Calu3 (cell line): ENCODE measurements at regions not wholly inside any gene's neighbourhood (a gene's known extent, or its start where the extent isn't known, plus 50 kb on each side); places are given as distances from the start of the nearest gene placed in this dataset.
A peak's percentile ranks its signal among the peaks of the same experiment; 100 is the strongest.

Experiments used
- BruUV-seq: library from RNA; stranded (reverse); fragments of 400-500 nt; replicated peaks from 2 replicates; lab custom pipeline; 2021; lab: Mats Ljungman, UMichigan
- CTCF ChIA-PET: fragments of 300-600 bp; sonication (Branson Sonifier 250); formaldehyde crosslinking; loops from one replicate; lab custom pipeline; 2022; ENCODE audit warnings: antibody characterized with exemption; lab: Charles Lee
- DNase-seq: peaks from one replicate; pipeline ENCODE4 v3.0.0; 2022
- H3K27ac Mint-ChIP-seq: one replicate; pipeline ENCODE4 v1.8.0; 2022; ENCODE audit warnings: mixed read lengths; ENCODE audit not compliant: unreplicated experiment
- H3K27me3 Mint-ChIP-seq: one replicate; pipeline ENCODE4 v1.8.0; 2022; ENCODE audit warnings: mixed read lengths; ENCODE audit not compliant: unreplicated experiment
- H3K36me3 Mint-ChIP-seq: one replicate; pipeline ENCODE4 v1.8.0; 2022; ENCODE audit warnings: mild to moderate bottlenecking, moderate library complexity, mixed read lengths; ENCODE audit not compliant: insufficient read depth, unreplicated experiment
- H3K4me1 Mint-ChIP-seq: one replicate; pipeline ENCODE4 v1.8.0; 2022; ENCODE audit warnings: mild to moderate bottlenecking, low read depth, mixed read lengths; ENCODE audit not compliant: unreplicated experiment
- H3K4me3 Mint-ChIP-seq: one replicate; pipeline ENCODE4 v1.8.0; 2022; ENCODE audit warnings: mild to moderate bottlenecking, low read depth, moderate library complexity, mixed read lengths; ENCODE audit not compliant: unreplicated experiment
- H3K9me3 Mint-ChIP-seq: one replicate; pipeline ENCODE4 v1.8.0; 2022; ENCODE audit warnings: low read depth, mixed read lengths; ENCODE audit not compliant: unreplicated experiment
- intact Hi-C: fragments of 100-400 bp; cut with micrococcal nuclease; formaldehyde crosslinking; loops from one replicate; pipeline ENCODE4 v1.10.0; 2022; ENCODE audit not compliant: unreplicated experiment
- TF ChIP-seq, protein P1 (sequence below): fragments of 200-600 bp; IDR thresholded peaks from one replicate; pipeline ENCODE4 v1.8.0; 2022; ENCODE audit warnings: antibody characterized with exemption; ENCODE audit not compliant: unreplicated experiment

GRCh38 chr10:120999868-121000267 lies 148.7 kb downstream of the WDR11 start:
- Mint-ChIP-seq H3K36me3 (peaks cover 6% of the 10 kb centered on the region), H3K9me3 (peaks cover 4% of the 10 kb centered on the region), H3K27ac (no peak overlapping the region), H3K4me3 (no peak overlapping the region), H3K4me1 (peaks cover 34% of the 10 kb centered on the region), H3K27me3 (no peaks in the 10 kb centered on the region)
- DNase-seq: no peak
- CTCF ChIA-PET: no interaction called here
- TF ChIP-seq, protein P1, sequence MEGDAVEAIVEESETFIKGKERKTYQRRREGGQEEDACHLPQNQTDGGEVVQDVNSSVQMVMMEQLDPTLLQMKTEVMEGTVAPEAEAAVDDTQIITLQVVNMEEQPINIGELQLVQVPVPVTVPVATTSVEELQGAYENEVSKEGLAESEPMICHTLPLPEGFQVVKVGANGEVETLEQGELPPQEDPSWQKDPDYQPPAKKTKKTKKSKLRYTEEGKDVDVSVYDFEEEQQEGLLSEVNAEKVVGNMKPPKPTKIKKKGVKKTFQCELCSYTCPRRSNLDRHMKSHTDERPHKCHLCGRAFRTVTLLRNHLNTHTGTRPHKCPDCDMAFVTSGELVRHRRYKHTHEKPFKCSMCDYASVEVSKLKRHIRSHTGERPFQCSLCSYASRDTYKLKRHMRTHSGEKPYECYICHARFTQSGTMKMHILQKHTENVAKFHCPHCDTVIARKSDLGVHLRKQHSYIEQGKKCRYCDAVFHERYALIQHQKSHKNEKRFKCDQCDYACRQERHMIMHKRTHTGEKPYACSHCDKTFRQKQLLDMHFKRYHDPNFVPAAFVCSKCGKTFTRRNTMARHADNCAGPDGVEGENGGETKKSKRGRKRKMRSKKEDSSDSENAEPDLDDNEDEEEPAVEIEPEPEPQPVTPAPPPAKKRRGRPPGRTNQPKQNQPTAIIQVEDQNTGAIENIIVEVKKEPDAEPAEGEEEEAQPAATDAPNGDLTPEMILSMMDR: no peak
- intact Hi-C loops: no loop called here
- BruUV-seq: no TSS peak

- Mint-ChIP-seq H3K9me3 (peaks cover 5% of the 10 kb centered on the region), H3K4me3 (no peak overlapping the region)
- no TSS peak for BruUV-seq
Measured at GRCh38 chr10:121002586-121003205, 151.5 kb downstream of the WDR11 start.

GRCh38 chr10:121005948-121006587 lies 154.9 kb downstream of the WDR11 start:
- Mint-ChIP-seq H3K27me3 (no peaks in the 10 kb centered on the region), H3K27ac (no peak overlapping the region), H3K4me1 (peaks cover 25% of the 10 kb centered on the region), H3K9me3 (peaks cover 5% of the 10 kb centered on the region), H3K36me3 (peaks cover 6% of the 10 kb centered on the region), H3K4me3 (no peak overlapping the region)
- TF ChIP-seq, protein P1: no peak
- no peak for DNase-seq
- CTCF ChIA-PET: no interaction called here
- no TSS peak for BruUV-seq
- intact Hi-C loops: no loop called here

More at GRCh38 chr10:121002586-121003205, 151.5 kb downstream of the WDR11 start:
- H3K27ac Mint-ChIP-seq: peak overlapping the region; percentile 67
- no peaks in the 10 kb centered on the region for H3K27me3 Mint-ChIP-seq
- CTCF ChIA-PET: interaction anchor here (0.9 kb wide), 1 partner anchor 19 kb away, joined by 3 read pairs; no protein-coding TSS in a partner anchor
- peaks cover 6% of the 10 kb centered on the region for H3K36me3 Mint-ChIP-seq
- DNase-seq: peak; percentile 44
- intact Hi-C loops: no loop called here
- TF ChIP-seq, protein P1: no peak
- H3K4me1 Mint-ChIP-seq: peaks cover 34% of the 10 kb centered on the region

GRCh38 chr10:121007264-121007663 lies 156.1 kb downstream of the WDR11 start:
- DNase-seq: no peak
- TF ChIP-seq, protein P1: no peak
- H3K4me3 Mint-ChIP-seq: no peak overlapping the region
- intact Hi-C loops: no loop called here
- peaks cover 5% of the 10 kb centered on the region for H3K9me3 Mint-ChIP-seq
- no peaks in the 10 kb centered on the region for H3K27me3 Mint-ChIP-seq
- peaks cover 6% of the 10 kb centered on the region for H3K36me3 Mint-ChIP-seq
- BruUV-seq: no TSS peak
- no peak overlapping the region for H3K27ac Mint-ChIP-seq
- H3K4me1 Mint-ChIP-seq: peaks cover 13% of the 10 kb centered on the region
- CTCF ChIA-PET: no interaction called here
